Erythroblast (primary cell): ENCODE measurements at regions not wholly inside any gene's neighbourhood (a gene's known extent, or its start where the extent isn't known, plus 50 kb on each side); places are given as distances from the start of the nearest gene placed in this dataset.

Experiments used
- DNase-seq, 2 experiments: peaks; one replicate each; lab custom pipeline; 2025; lab: John Stamatoyannopoulos, UW
- GATA1 ChIP-seq: IDR thresholded peaks from 2 replicates; pipeline ENCODE4 v1.6.1; 2011; ENCODE audit warnings: low read depth, mild to moderate bottlenecking, control low read depth, low read length, moderate library complexity
- POLR2A ChIP-seq: IDR thresholded peaks from 2 replicates; pipeline ENCODE4 v1.6.1; 2011; ENCODE audit warnings: mild to moderate bottlenecking, low read length

DNA sequence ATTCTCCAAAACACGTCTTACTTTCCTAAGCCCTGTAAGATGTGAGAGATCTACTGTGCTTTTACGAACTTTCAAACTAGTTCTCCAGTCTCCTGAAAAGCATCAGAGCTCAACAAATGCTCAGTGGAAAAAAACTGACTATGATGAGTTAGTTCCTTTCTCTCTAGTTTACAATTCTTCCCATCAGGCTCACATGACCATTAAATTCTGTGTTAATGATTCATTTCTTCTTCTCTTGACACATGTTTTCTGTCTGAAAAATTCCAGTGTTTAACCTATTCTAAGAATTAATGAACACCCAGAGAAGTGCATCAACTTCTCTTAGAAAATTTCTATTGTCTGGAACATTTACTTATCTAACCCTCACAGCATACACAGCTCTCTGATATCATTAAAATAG, 844.3 kb downstream of the SI start:
- TF ChIP-seq POLR2A, result no peak
- TF ChIP-seq GATA1, result no peak
- DNase-seq, result no peak

DNA sequence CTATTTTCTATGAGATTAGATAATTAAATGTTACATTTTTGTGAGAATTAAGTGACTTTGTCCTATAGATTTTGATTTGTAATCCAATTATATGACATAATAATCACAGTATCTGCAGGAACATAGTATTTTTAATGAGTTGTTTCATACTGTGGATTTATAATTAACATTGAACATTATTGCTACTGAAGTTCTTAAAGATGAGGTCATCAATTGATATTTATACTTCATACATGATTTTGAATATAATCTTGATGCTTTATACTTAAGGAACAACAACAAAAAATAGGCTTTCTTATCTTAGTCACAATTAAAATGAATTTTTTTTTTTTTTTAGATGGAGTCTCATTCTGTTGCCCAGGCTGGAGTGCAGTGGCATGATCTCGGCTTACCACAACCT, 846.6 kb downstream of the SI start:
- TF ChIP-seq GATA1 (no peak), POLR2A (no peak)

DNA sequence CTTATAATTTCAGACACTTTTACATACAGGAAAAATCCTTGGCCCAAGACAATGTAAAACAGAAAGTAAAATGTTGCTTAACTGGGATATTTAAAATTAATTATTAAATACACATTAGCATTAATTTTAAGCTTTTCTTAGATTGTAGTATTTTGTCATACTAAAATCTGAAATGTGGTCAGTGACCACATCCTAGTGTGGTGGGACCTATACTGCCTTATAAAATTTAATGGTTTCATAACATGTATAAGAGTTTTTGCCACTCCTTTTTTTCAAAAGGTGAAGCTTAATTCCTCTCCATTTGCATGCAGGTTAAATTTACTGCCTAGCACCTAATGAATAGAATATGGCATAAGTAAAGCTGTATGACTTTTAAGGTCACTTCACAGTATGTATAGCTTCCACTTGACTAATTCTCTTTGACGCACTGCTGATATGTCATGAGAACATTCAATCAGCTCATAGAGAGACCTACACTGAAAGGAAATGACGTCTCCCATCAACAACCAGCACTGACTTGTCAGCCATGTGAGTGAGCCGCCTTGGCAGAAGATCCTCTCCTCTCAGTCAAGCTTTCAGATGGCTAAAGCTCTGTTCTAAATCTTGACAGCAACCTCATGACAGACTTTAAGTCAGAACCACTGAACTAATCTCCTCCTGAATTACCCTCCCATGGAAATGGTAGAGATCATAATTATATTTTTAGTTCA, 847.8 kb downstream of the SI start:
- no peak for DNase-seq
- no peak for TF ChIP-seq GATA1
- no peak for TF ChIP-seq POLR2A

More for the DNA sequence above, 846.6 kb downstream of the SI start:
- DNase-seq, result no peak

DNA sequence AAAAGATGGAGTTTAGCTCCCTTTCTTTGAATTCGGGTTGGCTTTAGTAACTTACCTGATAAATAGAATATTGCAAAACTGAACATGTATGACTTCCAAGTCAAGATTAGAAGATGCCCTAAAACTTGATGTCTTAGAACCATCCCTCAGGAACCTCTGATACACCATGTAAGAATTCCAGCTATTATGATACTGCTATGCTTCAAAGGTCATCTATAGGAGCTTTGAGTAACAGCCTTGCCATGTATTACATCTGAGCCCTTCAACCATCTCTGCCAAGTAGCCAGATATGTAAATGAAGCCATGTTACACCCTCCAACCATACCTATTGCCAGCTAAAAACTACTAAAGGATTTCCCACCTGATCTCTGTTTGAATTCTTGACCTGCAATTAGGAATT, 854.2 kb downstream of the SI start:
- DNase-seq, result no peak
- TF ChIP-seq POLR2A, result no peak
- no peak for TF ChIP-seq GATA1

DNA sequence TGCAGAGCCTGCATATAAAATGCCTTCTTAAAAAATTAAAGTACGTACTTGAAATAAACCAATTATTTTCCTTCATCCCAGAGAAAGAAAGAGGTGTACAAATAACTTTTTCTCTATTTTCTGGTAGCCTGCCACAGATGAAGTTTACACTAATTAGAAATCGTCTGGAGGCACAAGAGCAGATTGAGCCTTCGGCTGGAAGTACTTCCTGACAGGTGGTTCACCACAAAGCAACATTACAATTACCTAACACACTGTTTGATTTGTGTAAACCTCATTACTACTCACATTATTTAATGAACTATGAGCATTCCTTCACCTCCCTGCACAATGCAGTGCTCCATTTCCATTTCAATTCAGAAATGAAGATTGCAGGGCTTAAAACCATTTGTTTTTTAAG, 856.1 kb downstream of the SI start:
- TF ChIP-seq GATA1 (no peak), POLR2A (no peak)
- DNase-seq, result no peak

DNA sequence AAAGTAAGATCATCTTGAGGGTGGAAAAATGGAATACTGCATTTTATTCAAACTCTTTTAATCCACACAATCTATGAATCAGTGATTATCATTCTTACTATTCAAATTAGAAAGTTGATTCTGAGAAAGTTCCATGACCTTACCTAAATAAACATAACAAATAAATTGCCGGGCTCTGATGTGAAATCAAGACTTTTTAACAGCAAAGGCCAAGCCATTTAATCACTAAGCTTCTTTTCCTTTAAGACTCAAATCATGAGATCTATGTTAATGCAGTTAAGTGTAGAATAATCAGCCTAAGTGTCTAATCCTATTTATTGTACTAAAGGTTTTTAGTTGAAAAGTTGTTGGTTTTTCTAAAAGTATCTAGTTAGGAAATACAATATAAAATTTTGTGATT, 857.0 kb downstream of the SI start:
- TF ChIP-seq GATA1, result no peak
- TF ChIP-seq POLR2A, result no peak
- no peak for DNase-seq

DNA sequence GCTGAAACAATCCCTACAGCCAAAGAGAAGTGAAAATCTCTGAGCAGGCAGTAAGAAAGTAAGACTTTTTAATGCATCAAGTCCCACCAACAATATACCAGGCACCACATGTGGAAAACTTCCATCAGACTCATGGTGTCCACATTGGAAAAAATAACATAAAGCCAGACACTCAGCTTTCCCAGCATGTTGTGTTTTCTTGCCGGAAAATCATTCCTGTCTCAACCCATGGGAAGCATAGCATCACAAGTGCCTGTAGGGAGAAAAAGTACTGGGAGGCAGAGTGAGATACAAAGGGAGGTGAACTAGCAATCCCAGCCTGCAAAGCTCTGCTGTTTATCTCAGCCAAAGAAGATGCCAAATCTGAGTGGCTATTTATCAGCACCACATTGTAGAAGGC, 868.9 kb downstream of the SI start:
- DNase-seq, result no peak
- TF ChIP-seq GATA1 (no peak), POLR2A (no peak)

DNA sequence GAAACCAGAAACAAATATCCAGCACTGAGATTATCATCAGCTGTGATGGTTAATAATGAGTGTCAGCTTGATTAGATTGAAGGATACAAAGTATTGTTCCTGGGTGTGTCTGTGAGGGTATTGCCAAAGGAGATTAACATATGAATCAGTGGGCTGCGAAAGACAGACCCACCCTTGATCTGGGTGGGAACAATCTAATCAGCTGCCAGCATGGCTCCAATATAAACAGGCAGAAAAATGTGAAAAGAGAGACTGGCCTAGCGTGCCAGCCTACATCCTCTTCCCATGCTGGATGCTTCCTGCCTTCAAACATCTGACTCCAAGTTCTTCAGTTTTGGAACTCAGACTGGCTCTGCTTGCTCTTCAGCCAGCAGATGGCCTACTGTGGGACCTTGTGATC, 869.5 kb downstream of the SI start:
- DNase-seq, result no peak
- TF ChIP-seq GATA1, result no peak
- no peak for TF ChIP-seq POLR2A

DNA sequence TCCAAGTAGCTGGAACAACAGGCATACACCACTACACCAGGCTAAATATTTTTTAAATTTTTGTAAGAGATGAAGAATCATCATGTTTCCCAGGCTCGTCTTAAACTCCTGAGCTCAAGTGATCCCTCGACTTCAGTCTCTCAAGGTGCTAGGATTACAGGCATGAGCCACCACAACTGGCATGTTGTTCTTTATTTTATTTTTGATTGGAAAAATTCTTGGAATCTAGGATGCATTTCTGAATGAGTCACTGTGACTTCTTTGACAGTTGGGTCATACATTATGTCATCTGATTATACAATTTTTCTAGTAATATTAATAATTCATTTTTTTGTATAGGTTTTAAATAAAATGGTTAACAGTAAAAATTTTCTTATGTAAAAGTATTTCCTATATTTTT, 870.2 kb downstream of the SI start:
- no peak for DNase-seq
- TF ChIP-seq GATA1, result no peak
- no peak for TF ChIP-seq POLR2A

DNA sequence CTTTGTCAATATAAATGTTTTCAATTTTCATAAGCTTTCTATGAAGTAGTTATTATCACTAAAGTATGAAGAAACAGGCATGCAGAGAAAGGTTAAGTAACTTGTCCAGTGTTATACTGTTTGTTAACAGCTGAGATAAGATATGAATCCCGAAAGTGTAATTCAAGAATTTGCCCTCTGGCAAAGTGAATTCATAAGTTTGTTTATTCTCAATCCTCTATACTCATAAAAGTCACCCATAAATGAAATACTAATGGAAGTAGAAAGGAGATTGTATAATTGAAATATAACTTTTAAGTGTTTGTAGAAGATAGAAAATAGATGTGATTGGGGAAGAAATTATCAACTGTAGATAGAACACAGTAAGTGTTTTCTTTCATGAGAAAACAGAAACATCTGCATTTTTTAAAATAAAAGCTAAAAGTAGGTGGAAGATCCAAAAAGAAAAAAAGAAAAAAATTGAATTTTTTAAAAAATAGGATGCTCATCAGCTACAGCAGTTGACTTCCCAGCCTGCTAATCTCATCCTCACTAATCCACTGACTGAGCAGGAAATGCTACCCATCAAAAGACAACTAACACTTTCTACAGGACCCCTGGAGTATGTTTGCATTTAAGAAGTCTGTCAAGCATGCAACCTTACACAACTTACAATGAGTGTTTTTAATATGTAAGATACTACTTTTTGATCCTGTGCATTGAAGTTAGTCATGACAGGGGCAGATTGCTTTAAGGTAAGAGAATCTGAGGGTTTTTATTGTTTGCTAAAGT, 878.1 kb downstream of the SI start:
- TF ChIP-seq GATA1 (no peak), POLR2A (no peak)

DNA sequence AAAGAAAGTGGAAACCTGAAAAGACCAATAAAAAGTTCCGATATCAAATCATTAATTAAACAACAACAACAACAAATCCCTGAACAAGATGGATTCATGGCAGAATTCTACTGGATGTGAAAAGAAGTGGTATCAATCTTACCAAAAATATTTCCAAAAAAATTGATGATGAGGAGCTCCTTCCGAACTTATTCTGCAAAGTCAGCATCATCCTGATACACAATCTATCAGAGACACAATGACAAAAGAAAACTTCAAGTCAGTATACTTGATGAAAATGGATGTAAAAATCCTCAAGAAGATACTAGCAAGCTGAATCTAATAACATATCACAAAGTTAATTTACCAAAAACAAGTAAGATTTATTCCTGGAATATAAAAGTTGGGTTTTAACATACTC, 881.8 kb downstream of the SI start:
- TF ChIP-seq GATA1, result no peak
- no peak for TF ChIP-seq POLR2A
- DNase-seq, result no peak

More for the DNA sequence above, 878.1 kb downstream of the SI start:
- DNase-seq, result no peak

DNA sequence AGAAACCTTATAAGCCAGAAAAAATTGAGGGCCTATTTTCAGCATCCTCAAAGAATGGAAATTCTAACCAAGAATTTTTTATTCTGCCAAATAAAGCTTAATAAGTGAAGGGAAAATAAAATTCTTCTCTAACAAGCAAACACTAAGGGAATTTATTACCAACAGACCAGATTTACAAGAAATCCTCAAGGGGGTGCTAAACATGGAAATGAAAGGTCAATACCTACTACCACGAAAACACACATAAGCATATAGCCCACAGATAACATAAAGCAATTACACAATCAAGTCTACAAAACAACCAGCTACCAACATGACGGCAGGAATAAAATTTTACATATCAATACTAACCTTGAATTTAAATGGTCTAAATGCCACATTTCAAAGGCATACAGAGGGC, 883.5 kb downstream of the SI start:
- TF ChIP-seq POLR2A (no peak), GATA1 (no peak)
- no peak for DNase-seq

DNA sequence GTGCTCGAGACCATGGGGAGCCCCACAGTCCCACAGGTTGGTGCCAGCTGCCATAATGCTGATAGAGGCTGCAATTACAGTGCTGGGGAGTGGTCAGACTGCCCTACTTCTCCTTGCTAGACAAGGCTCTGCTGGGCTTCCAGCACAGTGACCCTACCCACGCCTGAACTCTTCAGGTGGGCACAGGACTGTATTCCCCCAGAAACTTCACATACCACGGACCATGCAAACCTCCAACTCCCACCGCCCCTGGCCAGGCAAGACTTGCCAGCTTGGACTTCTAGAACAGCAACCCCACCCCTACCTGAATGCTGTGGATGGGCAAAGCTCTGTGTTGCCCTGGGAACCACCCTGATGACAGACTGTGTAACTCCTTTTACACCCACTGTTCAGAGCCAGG, 885.3 kb downstream of the SI start:
- TF ChIP-seq GATA1 (no peak), POLR2A (no peak)
- no peak for DNase-seq

DNA sequence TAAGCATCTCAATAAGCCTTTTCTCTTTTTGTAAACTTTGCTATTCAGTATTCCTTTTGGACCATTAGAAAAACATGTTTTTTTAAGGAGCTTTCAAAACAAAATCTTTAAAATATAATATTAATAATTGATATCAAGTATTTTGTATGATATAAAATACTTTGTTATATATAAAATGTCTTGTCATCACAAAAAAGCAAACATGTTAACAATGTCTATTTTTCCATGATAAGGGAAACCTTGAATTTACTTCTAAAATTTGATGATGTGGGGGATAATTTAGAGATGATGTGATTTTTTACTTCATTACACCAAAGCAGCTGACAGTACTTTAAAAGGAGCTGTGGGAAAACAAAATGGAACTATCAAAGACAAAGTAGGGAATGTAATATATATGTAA, 887.7 kb downstream of the SI start:
- DNase-seq, result no peak
- TF ChIP-seq POLR2A (no peak), GATA1 (no peak)
